ENCODE measurements at regions not wholly inside any gene's neighbourhood (a gene's known extent, or its start where the extent isn't known, plus 50 kb on each side); places are given as distances from the start of the nearest gene placed in this dataset.

- DNase-seq (ENCODE audit: insufficient read length, low spot score, missing footprints), result no peak
- Histone ChIP-seq H3K4me3 (ENCODE audit: insufficient read depth, low read length) (no peak overlapping the region), H4K20me1 (ENCODE audit: insufficient read depth, low read length) (no peaks in the 10 kb centered on the region), H3K4me1 (ENCODE audit: insufficient read depth, low read length) (no peaks in the 10 kb centered on the region), H3K27ac (ENCODE audit: low read depth, low read length) (no peak overlapping the region), H3K36me3 (ENCODE audit: insufficient read depth, low read length) (no peaks in the 10 kb centered on the region), H3K27me3 (ENCODE audit: insufficient read depth, low read length) (no peaks in the 10 kb centered on the region), H3K9me3 (ENCODE audit: low read depth, low read length) (peaks cover 3% of the 10 kb centered on the region), H3K79me2 (ENCODE audit: insufficient read depth, low read length) (no peaks in the 10 kb centered on the region), H3K4me2 (ENCODE audit: insufficient read depth, low read length) (no peak overlapping the region), H2AFZ (ENCODE audit: low read length) (no peak overlapping the region)
- TF ChIP-seq CTCF (IDR thresholded peaks at IDR 0.05; ENCODE audit: extremely low read depth, low read depth, low read length), result no peak
These were observed 746.7 kb downstream of the STPG2 start for GRCh38 chr4:97396605-97397004.

- H3K79me2 ChIP-seq (ENCODE audit: insufficient read depth, low read length), result no peaks in the 10 kb centered on the region
- no peak for DNase-seq (ENCODE audit: insufficient read length, low spot score, missing footprints)
- H3K36me3 ChIP-seq (ENCODE audit: insufficient read depth, low read length), result no peaks in the 10 kb centered on the region
- no peaks in the 10 kb centered on the region for H4K20me1 ChIP-seq (ENCODE audit: insufficient read depth, low read length)
- no peaks in the 10 kb centered on the region for H3K4me1 ChIP-seq (ENCODE audit: insufficient read depth, low read length)
- no peak overlapping the region for H3K4me2 ChIP-seq (ENCODE audit: insufficient read depth, low read length)
- H3K27ac ChIP-seq (ENCODE audit: low read depth, low read length), result no peak overlapping the region
- H2AFZ ChIP-seq (ENCODE audit: low read length), result no peak overlapping the region
- H3K9me3 ChIP-seq (ENCODE audit: low read depth, low read length), result peaks cover 2% of the 10 kb centered on the region
- no peak overlapping the region for H3K4me3 ChIP-seq (ENCODE audit: insufficient read depth, low read length)
- no peaks in the 10 kb centered on the region for H3K27me3 ChIP-seq (ENCODE audit: insufficient read depth, low read length)
- TF ChIP-seq CTCF (IDR thresholded peaks at IDR 0.05; ENCODE audit: extremely low read depth, low read depth, low read length), result no peak
These were observed 738.3 kb downstream of the STPG2 start for GRCh38 chr4:97404876-97405523.

- Histone ChIP-seq H3K9me3 (ENCODE audit: low read depth, low read length) (peaks cover 2% of the 10 kb centered on the region), H3K4me1 (ENCODE audit: insufficient read depth, low read length) (no peaks in the 10 kb centered on the region), H2AFZ (ENCODE audit: low read length) (no peak overlapping the region), H3K27ac (ENCODE audit: low read depth, low read length) (no peak overlapping the region), H3K79me2 (ENCODE audit: insufficient read depth, low read length) (no peaks in the 10 kb centered on the region), H4K20me1 (ENCODE audit: insufficient read depth, low read length) (no peaks in the 10 kb centered on the region), H3K36me3 (ENCODE audit: insufficient read depth, low read length) (no peaks in the 10 kb centered on the region), H3K4me3 (ENCODE audit: insufficient read depth, low read length) (no peak overlapping the region), H3K4me2 (ENCODE audit: insufficient read depth, low read length) (no peak overlapping the region), H3K27me3 (ENCODE audit: insufficient read depth, low read length) (no peaks in the 10 kb centered on the region)
- no peak for TF ChIP-seq CTCF (IDR thresholded peaks at IDR 0.05; ENCODE audit: extremely low read depth, low read depth, low read length)
- DNase-seq (ENCODE audit: insufficient read length, low spot score, missing footprints), result no peak
These were observed 731.9 kb downstream of the STPG2 start for GRCh38 chr4:97411356-97411755.

GRCh38 chr4:97412331-97412730, 730.9 kb downstream of the STPG2 start:
- Histone ChIP-seq H4K20me1 (ENCODE audit: insufficient read depth, low read length) (no peaks in the 10 kb centered on the region), H3K27ac (ENCODE audit: low read depth, low read length) (no peak overlapping the region), H3K4me3 (ENCODE audit: insufficient read depth, low read length) (no peak overlapping the region), H3K9me3 (ENCODE audit: low read depth, low read length) (peaks cover 2% of the 10 kb centered on the region), H2AFZ (ENCODE audit: low read length) (no peak overlapping the region), H3K27me3 (ENCODE audit: insufficient read depth, low read length) (no peaks in the 10 kb centered on the region), H3K4me1 (ENCODE audit: insufficient read depth, low read length) (no peaks in the 10 kb centered on the region), H3K79me2 (ENCODE audit: insufficient read depth, low read length) (no peaks in the 10 kb centered on the region), H3K36me3 (ENCODE audit: insufficient read depth, low read length) (no peaks in the 10 kb centered on the region), H3K4me2 (ENCODE audit: insufficient read depth, low read length) (no peak overlapping the region)
- TF ChIP-seq CTCF (IDR thresholded peaks at IDR 0.05; ENCODE audit: extremely low read depth, low read depth, low read length), result no peak
- DNase-seq (ENCODE audit: insufficient read length, low spot score, missing footprints), result no peak
